SK-N-SH (cell line): ENCODE measurements at regions not wholly inside any gene's neighbourhood (a gene's known extent, or its start where the extent isn't known, plus 50 kb on each side); places are given as distances from the start of the nearest gene placed in this dataset.

Experiments used
- CTCF ChIA-PET: fragments of 300-600, 350-600 bp; formaldehyde crosslinking; extraction: SDS; loops from one replicate; lab custom pipeline; 2021; lab: Yijun Ruan, JAX
- POLR2A ChIA-PET: fragments of 350-600 bp; sonication (Branson Sonifier 250); formaldehyde crosslinking; extraction: SDS; loops from one replicate; lab custom pipeline; 2020; ENCODE audit warnings: antibody characterized with exemption, inconsistent platforms; lab: Yijun Ruan, JAX
- DNase-seq: peaks from one replicate; pipeline ENCODE4 v3.0.0; 2012
- H2AFZ ChIP-seq: fragments of 200-600 bp; sonication (generic); 2 replicates; pipeline ENCODE4 v1.8.1; 2016; ENCODE audit warnings: antibody characterized with exemption, mild to moderate bottlenecking, low read depth
- H3F3A ChIP-seq: fragments of 200-600 bp; sonication (generic); replicated peaks from 2 replicates; pipeline ENCODE3; 2016; ENCODE audit warnings: antibody characterized with exemption, mild to moderate bottlenecking; ENCODE audit not compliant: insufficient read depth
- H3K27ac ChIP-seq, 2 experiments: fragments of 200-500 bp in 1 of 2; fragments of 200-600 bp in 1 of 2; sonication (Bioruptor generic) in 1 of 2; sonication (generic), shearing (Covaris generic) in 1 of 2; 2 replicates each; pipeline versions ENCODE4 v1.5.1 to v1.6.1; 2014 to 2016; ENCODE audit warnings: low read depth in 2 of 2, inconsistent platforms in 1 of 2, low read length in 1 of 2, mild to moderate bottlenecking in 1 of 2, mixed read lengths in 1 of 2
- H3K27me3 ChIP-seq: fragments of 200-600 bp; sonication (generic), shearing (Covaris generic); 2 replicates; pipeline ENCODE4 v1.6.1; 2016; ENCODE audit warnings: mixed run types; ENCODE audit not compliant: insufficient read depth
- H3K36me3 ChIP-seq, 2 experiments: fragments of 200-500 bp in 1 of 2; fragments of 200-600 bp in 1 of 2; sonication (Bioruptor generic) in 1 of 2; sonication (generic) in 1 of 2; replicated peaks in 1 of 2; 2 replicates each; pipeline versions ENCODE3 to v1.5.1; 2014 to 2016; ENCODE audit warnings: low read length in 1 of 2, mild to moderate bottlenecking in 1 of 2; ENCODE audit not compliant: insufficient read depth in 2 of 2, control insufficient read depth in 1 of 2
- H3K4me1 ChIP-seq, 2 experiments: fragments of 200-500 bp in 1 of 2; fragments of 200-600 bp in 1 of 2; sonication (Bioruptor generic) in 1 of 2; sonication (generic), shearing (Covaris generic) in 1 of 2; 2 replicates each; pipeline versions ENCODE4 v1.5.1 to v1.6.1; 2014 to 2016; ENCODE audit warnings: low read depth in 1 of 2, low read length in 1 of 2, mixed run types in 1 of 2; ENCODE audit not compliant: insufficient read depth in 2 of 2, control insufficient read depth in 1 of 2
- H3K4me2 ChIP-seq: fragments of 200-600 bp; sonication (generic), shearing (Covaris generic); 2 replicates; pipeline ENCODE4 v1.6.1; 2017; ENCODE audit warnings: mixed run types
- H3K4me3 ChIP-seq, 2 experiments: fragments of 200-500 bp in 1 of 2; fragments of 200-600 bp in 1 of 2; sonication (Bioruptor generic) in 1 of 2; sonication (generic), shearing (Covaris generic) in 1 of 2; 2 replicates each; pipeline versions ENCODE4 v1.5.1 to v1.8.1; 2014 to 2016; ENCODE audit warnings: low read depth in 2 of 2, inconsistent platforms in 1 of 2, low read length in 1 of 2, mild to moderate bottlenecking in 1 of 2, mixed read lengths in 1 of 2, moderate library complexity in 1 of 2
- H3K79me2 ChIP-seq: fragments of 200-600 bp; sonication (generic); 2 replicates; pipeline ENCODE4 v1.8.1; 2017; ENCODE audit warnings: mild to moderate bottlenecking; ENCODE audit not compliant: insufficient read depth
- H3K9ac ChIP-seq: fragments of 200-600 bp; sonication (generic); 2 replicates; pipeline ENCODE4 v1.6.1; 2017; ENCODE audit warnings: mixed run types
- H3K9me2 ChIP-seq: fragments of 200-600 bp; sonication (generic); 2 replicates; pipeline ENCODE4 v1.6.1; 2017; ENCODE audit warnings: mixed run types
- H3K9me3 ChIP-seq: fragments of 200-600 bp; sonication (generic); 2 replicates; pipeline ENCODE4 v1.6.1; 2017; ENCODE audit warnings: mixed run types, mild to moderate bottlenecking, moderate library complexity
- H4K20me1 ChIP-seq: fragments of 200-600 bp; sonication (generic); 2 replicates; pipeline ENCODE4 v1.6.1; 2017; ENCODE audit warnings: mild to moderate bottlenecking, mixed run types; ENCODE audit not compliant: insufficient read depth
- CHD2 ChIP-seq: fragments of 150-350 bp; IDR thresholded peaks from 2 replicates; pipeline ENCODE4 v1.6.1; 2018; ENCODE audit warnings: low read length; ENCODE audit not compliant: partially characterized antibody
- CTCF ChIP-seq: fragments of 200-600 bp; sonication (generic); IDR thresholded peaks from 2 replicates; pipeline ENCODE4 v1.6.1; 2017; ENCODE audit warnings: antibody characterized with exemption, mild to moderate bottlenecking, moderate library complexity
- ELF1 ChIP-seq: IDR thresholded peaks from 2 replicates; pipeline ENCODE4 v1.4.0; 2012
- FOSL2 ChIP-seq: IDR thresholded peaks from 2 replicates; pipeline ENCODE4 v1.4.0; 2012; ENCODE audit warnings: low read depth, mild to moderate bottlenecking, moderate library complexity, borderline replicate concordance
- FOXJ3 ChIP-seq: sonication (generic); formaldehyde crosslinking; IDR thresholded peaks from 2 replicates; pipeline ENCODE4 v1.5.1; 2020; ENCODE audit warnings: mild to moderate bottlenecking, missing genetic modification reagents
- GATA2 ChIP-seq: sonication (generic); formaldehyde crosslinking; IDR thresholded peaks from 2 replicates; pipeline ENCODE4 v1.5.0; 2020; ENCODE audit warnings: mild to moderate bottlenecking, missing genetic modification reagents
- IRF3 ChIP-seq: fragments of 150-350 bp; IDR thresholded peaks from 2 replicates; pipeline ENCODE4 v1.6.1; 2016; ENCODE audit warnings: mild to moderate bottlenecking, low read depth, low read length
- MAX ChIP-seq: IDR thresholded peaks from 2 replicates; pipeline ENCODE4 v1.4.0; 2012; ENCODE audit warnings: low read depth
- MEF2A ChIP-seq: IDR thresholded peaks from 2 replicates; pipeline ENCODE4 v1.4.0; 2012; ENCODE audit warnings: low read depth, borderline replicate concordance
- RAD21 ChIP-seq: IDR thresholded peaks from 2 replicates; pipeline ENCODE4 v1.6.1; 2012; ENCODE audit warnings: mild to moderate bottlenecking, low read length
- REST ChIP-seq: IDR thresholded peaks from 2 replicates; pipeline ENCODE4 v1.6.1; 2012; ENCODE audit warnings: mild to moderate bottlenecking, low read depth, low read length, moderate library complexity
- RXRA ChIP-seq: IDR thresholded peaks from 2 replicates; pipeline ENCODE4 v1.4.0; 2012; ENCODE audit warnings: low read depth, mild to moderate bottlenecking, borderline replicate concordance
- SIN3A ChIP-seq: IDR thresholded peaks from 2 replicates; pipeline ENCODE4 v1.6.1; 2012; ENCODE audit warnings: low read depth, mild to moderate bottlenecking, low read length, moderate library complexity, borderline replicate concordance
- SMC3 ChIP-seq: IDR thresholded peaks from 2 replicates; pipeline ENCODE4 v1.6.1; 2012; ENCODE audit warnings: low read depth, low read length, improper control_type of control experiment
- TAF1 ChIP-seq: IDR thresholded peaks from 2 replicates; pipeline ENCODE4 v1.6.1; 2012; ENCODE audit warnings: low read depth, mild to moderate bottlenecking, low read length, moderate library complexity, borderline replicate concordance
- USF1 ChIP-seq: IDR thresholded peaks from 2 replicates; pipeline ENCODE4 v1.4.0; 2012; ENCODE audit warnings: low read depth, borderline replicate concordance
- ZBTB33 ChIP-seq: IDR thresholded peaks from 2 replicates; pipeline ENCODE4 v1.4.0; 2012; ENCODE audit warnings: low read depth, borderline replicate concordance
- WGBS: methylation state at CpG from one replicate; pipeline ENCODE4 v1.1.6; 2017; ENCODE audit warnings: low lambda C conversion rate; 5-methylcytosine and 5-hydroxymethylcytosine counted together

- Histone ChIP-seq H3F3A (no peaks in the 10 kb centered on the region), H3K9ac (no peak overlapping the region), H3K4me2 (no peak overlapping the region), H3K4me1 (peaks cover 9 to 12% of the 10 kb centered on the region in 2 experiments; a peak in 3 of 4 replicates), H3K9me3 (no peaks in the 10 kb centered on the region), H2AFZ (no peak overlapping the region), H3K79me2 (no peaks in the 10 kb centered on the region), H3K27ac (no peak overlapping the region), H3K4me3 (no peak overlapping the region), H4K20me1 (no peaks in the 10 kb centered on the region), H3K9me2 (no peaks in the 10 kb centered on the region), H3K36me3 (no peaks in the 10 kb centered on the region)
- ChIA-PET POLR2A (no interaction called here), CTCF (interaction anchor here (1.5 to 2.0 kb wide), 2 partner anchors 14 to 19 kb away, joined by 4 to 5 read pairs; no protein-coding TSS in a partner anchor)
- WGBS: 60% methylated on average over 2 of the region's 2 CpGs
- no peak for DNase-seq
- no peak for TF ChIP-seq IRF3
- TF ChIP-seq MAX: no peak
- TF ChIP-seq CTCF: no peak
- TF ChIP-seq TAF1: no peak
- no peak for TF ChIP-seq MEF2A
- no peak for TF ChIP-seq FOXJ3 (CRISPR knock-in tag)
- no peak for TF ChIP-seq SIN3A
- no peak for TF ChIP-seq ZBTB33
- TF ChIP-seq RAD21: no peak
- no peak for TF ChIP-seq FOSL2
- no peak for TF ChIP-seq GATA2 (CRISPR knock-in tag)
- no peak for TF ChIP-seq SMC3
- no peak for TF ChIP-seq ELF1
- TF ChIP-seq USF1: no peak
- no peak for TF ChIP-seq REST
- no peak for TF ChIP-seq CHD2
- TF ChIP-seq RXRA: no peak
- TF ChIP-seq, all 33 proteins: peak for 0
- H3K27me3 ChIP-seq: no peaks in the 10 kb centered on the region
Observed at GRCh38 chr19:30663611-30664174, 291.5 kb downstream of the ZNF536 start.
